IgD-negative memory B cell (primary cell): ENCODE measurements at regions not wholly inside any gene's neighbourhood (a gene's known extent, or its start where the extent isn't known, plus 50 kb on each side); places are given as distances from the start of the nearest gene placed in this dataset.
"Not testable (repeated sequence)": the region's sequence is repeated elsewhere in the genome, so short reads cannot be mapped to it uniquely, and the experiment has no call there.

ENCODE experiments used
- H3K27ac Mint-ChIP-seq, 3 donors: one replicate each; pipeline ENCODE4 v1.8.0; 2020 to 2022; ENCODE audit warnings: mild to moderate bottlenecking in 3 of 3, mixed read lengths in 3 of 3, moderate library complexity in 1 of 3
- H3K27me3 Mint-ChIP-seq: one replicate; pipeline ENCODE4 v1.8.0; 2021; ENCODE audit warnings: mixed read lengths
- H3K36me3 Mint-ChIP-seq: one replicate; pipeline ENCODE4 v1.8.0; 2020; ENCODE audit warnings: mild to moderate bottlenecking, mixed read lengths
- H3K4me1 Mint-ChIP-seq, 3 donors: one replicate each; pipeline ENCODE4 v1.8.0; 2020 to 2022; ENCODE audit warnings: mixed read lengths in 3 of 3, mild to moderate bottlenecking in 1 of 3
- H3K4me3 Mint-ChIP-seq, 4 donors: one replicate each; pipeline ENCODE4 v1.8.0; 2020 to 2022; ENCODE audit warnings: mild to moderate bottlenecking in 4 of 4, mixed read lengths in 4 of 4, moderate library complexity in 3 of 4
- H3K9me3 Mint-ChIP-seq, 3 donors: one replicate each; pipeline ENCODE4 v1.8.0; 2020 to 2021; ENCODE audit warnings: mixed read lengths in 3 of 3, mild to moderate bottlenecking in 1 of 3

DNA sequence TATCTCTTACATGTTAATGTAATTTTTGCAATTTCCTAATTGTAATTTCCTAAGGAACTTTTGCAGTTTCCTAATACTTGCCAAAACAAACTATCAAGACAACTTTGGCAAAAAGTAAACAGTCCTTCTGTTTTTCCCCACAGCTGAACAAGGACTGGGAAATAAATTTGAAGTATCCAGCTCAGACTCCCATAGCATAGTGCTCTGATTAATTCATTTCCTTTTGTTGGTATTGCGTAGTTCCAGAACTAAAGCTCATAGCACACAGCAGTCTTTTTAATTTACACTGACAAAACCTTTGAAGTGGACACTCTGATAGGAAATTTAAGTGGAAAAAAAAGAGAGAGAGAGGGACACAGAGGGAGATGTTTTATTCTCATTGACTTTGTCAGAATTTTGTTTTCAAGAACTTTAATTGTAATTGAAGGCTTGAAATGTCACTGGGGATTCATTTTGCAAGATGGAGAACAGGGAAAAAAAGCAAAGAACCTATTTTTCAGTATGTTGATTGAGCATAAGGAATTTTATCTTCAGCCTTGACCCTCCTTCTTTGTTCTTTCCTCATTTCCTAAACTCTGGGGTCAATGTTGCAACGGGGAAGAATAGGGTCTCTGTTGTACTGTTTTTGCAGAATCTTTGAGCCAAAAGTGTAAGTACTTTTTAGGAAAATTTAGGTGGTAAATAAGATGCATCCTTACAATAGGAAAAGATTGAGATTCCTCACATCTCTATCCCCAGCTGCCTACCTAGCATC, 232.2 kb upstream of the NPSR1 start:
- Mint-ChIP-seq H3K4me1 (no peaks in the 10 kb centered on the region), H3K36me3 (no peaks in the 10 kb centered on the region), H3K27ac (no peak overlapping the region), H3K9me3 (peaks cover 0 to 9% (median 4%) of the 10 kb centered on the region in 3 donors), H3K4me3 (no peak overlapping the region), H3K27me3 (no peaks in the 10 kb centered on the region)

DNA sequence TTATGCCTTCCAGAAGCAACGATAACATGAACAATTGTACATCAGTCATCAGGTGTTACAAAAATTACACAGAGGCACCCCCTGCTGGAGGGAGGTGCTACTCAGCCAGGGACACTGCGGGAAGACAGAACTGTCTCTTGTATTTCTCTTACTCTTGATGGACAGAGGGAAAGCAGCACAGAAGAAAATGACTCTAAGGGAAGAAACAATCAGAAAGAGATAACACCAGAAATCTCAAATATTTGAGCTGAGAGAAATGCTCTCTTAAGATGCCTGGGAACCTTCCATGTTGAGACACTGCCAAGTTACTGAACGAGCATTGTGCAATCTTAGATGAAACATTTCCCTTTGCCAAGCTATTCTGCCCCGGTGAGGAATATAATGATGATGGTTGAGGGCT, 227.6 kb upstream of the NPSR1 start:
- H3K27ac Mint-ChIP-seq: no peak overlapping the region
- no peaks in the 10 kb centered on the region for H3K4me1 Mint-ChIP-seq
- H3K9me3 Mint-ChIP-seq: peaks cover 4 to 11% (median 4%) of the 10 kb centered on the region in 3 donors
- H3K27me3 Mint-ChIP-seq: no peaks in the 10 kb centered on the region
- no peaks in the 10 kb centered on the region for H3K36me3 Mint-ChIP-seq
- no peak overlapping the region for H3K4me3 Mint-ChIP-seq

DNA sequence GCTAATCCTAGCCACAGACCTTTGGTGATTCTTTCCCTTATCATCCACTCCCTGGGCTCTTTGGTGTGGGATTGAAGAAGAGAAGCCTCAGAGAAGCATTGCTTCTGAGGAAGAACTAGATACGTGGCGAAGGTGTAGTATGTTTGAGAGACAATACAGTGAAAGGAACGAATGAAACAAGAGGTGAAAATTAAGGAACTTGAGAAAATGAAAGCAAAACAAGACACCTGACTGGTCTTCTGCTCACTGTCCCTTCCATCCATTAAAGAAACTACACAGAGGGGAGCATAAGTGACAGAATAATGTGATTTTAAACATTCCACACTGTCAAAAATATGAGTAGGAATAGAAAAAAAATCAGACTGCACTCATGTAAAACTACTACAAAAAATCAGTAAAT, 219.6 kb upstream of the NPSR1 start:
- H3K27me3 Mint-ChIP-seq: no peaks in the 10 kb centered on the region
- H3K9me3 Mint-ChIP-seq: peaks cover 1 to 11% (median 2%) of the 10 kb centered on the region in 3 donors
- no peaks in the 10 kb centered on the region for H3K36me3 Mint-ChIP-seq
- no peak overlapping the region for H3K4me3 Mint-ChIP-seq
- H3K4me1 Mint-ChIP-seq: no peaks in the 10 kb centered on the region
- H3K27ac Mint-ChIP-seq: no peak overlapping the region

GRCh38 chr7:34445653-34446052, 212.4 kb upstream of the NPSR1 start:
- Mint-ChIP-seq H3K27ac (no peak overlapping the region), H3K27me3 (no peaks in the 10 kb centered on the region), H3K9me3 (peaks cover 5 to 17% (median 8%) of the 10 kb centered on the region in 3 donors), H3K4me3 (no peak overlapping the region), H3K4me1 (no peaks in the 10 kb centered on the region), H3K36me3 (no peaks in the 10 kb centered on the region)

- H3K9me3 Mint-ChIP-seq: peaks cover 7 to 14% (median 8%) of the 10 kb centered on the region in 3 donors
- H3K4me3 Mint-ChIP-seq, H3K36me3 Mint-ChIP-seq, H3K4me1 Mint-ChIP-seq, H3K27me3 Mint-ChIP-seq, H3K27ac Mint-ChIP-seq: not testable (repeated sequence)
Measured at GRCh38 chr7:34448531-34448930, 209.5 kb upstream of the NPSR1 start.

GRCh38 chr7:34449765-34450164, 208.3 kb upstream of the NPSR1 start:
- H3K4me1 Mint-ChIP-seq: no peaks in the 10 kb centered on the region
- no peak overlapping the region for H3K27ac Mint-ChIP-seq
- no peaks in the 10 kb centered on the region for H3K27me3 Mint-ChIP-seq
- no peak overlapping the region for H3K4me3 Mint-ChIP-seq
- H3K36me3 Mint-ChIP-seq: no peaks in the 10 kb centered on the region
- H3K9me3 Mint-ChIP-seq: peaks cover 4 to 9% (median 7%) of the 10 kb centered on the region in 3 donors

- H3K4me1 Mint-ChIP-seq: no peaks in the 10 kb centered on the region
- no peak overlapping the region for H3K27ac Mint-ChIP-seq
- H3K36me3 Mint-ChIP-seq: no peaks in the 10 kb centered on the region
- H3K4me3 Mint-ChIP-seq: no peak overlapping the region
- no peaks in the 10 kb centered on the region for H3K27me3 Mint-ChIP-seq
- peaks cover 2 to 4% (median 2%) of the 10 kb centered on the region in 3 donors for H3K9me3 Mint-ChIP-seq
Measured at GRCh38 chr7:34451183-34451582, 206.8 kb upstream of the NPSR1 start.

DNA sequence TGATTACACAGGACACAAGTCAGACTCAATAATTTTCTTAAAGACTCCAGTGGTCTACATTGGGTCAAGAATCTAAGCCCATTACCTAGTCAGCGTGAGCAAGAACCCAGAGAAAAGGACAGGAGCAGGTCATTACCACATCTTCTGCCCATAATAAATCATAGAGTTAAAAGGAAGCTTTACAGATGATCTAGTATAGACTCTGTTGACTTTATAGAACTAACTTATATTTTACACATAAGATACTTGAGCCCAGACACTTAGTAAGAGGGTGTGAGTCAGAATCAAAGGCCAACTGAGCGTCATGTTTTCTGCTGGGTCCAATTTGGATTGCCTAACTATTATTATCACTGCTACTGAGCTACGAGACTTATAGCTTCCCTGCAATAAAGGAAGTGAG, 206.1 kb upstream of the NPSR1 start:
- Mint-ChIP-seq H3K27me3 (no peaks in the 10 kb centered on the region), H3K4me3 (no peak overlapping the region), H3K4me1 (no peaks in the 10 kb centered on the region), H3K27ac (no peak overlapping the region), H3K9me3 (peaks cover 2 to 4% (median 2%) of the 10 kb centered on the region in 3 donors), H3K36me3 (no peaks in the 10 kb centered on the region)

DNA sequence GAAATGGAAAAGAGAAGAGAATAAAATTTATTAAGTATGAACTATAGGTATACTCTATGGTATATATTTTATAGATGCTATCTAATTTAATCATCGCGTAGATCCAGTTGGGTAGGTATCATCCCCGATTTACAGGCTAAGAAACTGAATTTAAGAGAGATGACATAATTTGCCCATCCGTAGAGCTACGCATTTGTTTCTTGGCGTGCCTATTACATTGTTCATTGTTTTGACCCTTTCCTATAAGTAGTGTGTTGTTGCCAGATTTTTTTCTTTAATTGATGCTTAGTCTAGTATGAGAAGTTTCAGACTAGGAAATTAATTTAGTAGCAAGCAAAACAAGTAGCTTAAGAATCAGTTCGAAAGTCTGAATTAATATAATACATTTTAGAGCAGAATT, 205.7 kb upstream of the NPSR1 start:
- Mint-ChIP-seq H3K27me3 (no peaks in the 10 kb centered on the region), H3K27ac (no peak overlapping the region), H3K36me3 (no peaks in the 10 kb centered on the region), H3K4me3 (no peak overlapping the region), H3K9me3 (peaks cover 2 to 4% (median 2%) of the 10 kb centered on the region in 3 donors), H3K4me1 (no peaks in the 10 kb centered on the region)

DNA sequence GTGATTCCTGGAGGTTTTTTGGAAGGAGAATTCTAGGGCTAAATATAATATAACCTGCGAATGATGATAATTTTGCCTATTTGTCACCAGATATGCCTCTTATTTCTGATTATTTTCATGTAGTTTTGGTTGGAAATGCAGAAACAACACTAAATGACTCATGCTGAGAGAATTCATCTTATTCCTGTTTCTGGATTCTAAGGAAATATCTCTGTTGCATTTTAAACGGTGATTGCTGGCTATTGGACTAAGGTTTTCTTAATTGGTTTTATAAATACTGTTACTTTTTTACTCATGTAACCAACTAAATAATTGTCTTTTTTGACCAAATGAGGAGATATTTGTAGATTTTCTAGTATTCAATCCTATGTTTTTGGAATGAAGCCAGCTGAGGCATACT, 204.9 kb upstream of the NPSR1 start:
- Mint-ChIP-seq H3K27ac (no peak overlapping the region), H3K27me3 (no peaks in the 10 kb centered on the region), H3K9me3 (peaks cover 2 to 3% (median 2%) of the 10 kb centered on the region in 3 donors), H3K36me3 (no peaks in the 10 kb centered on the region), H3K4me1 (no peaks in the 10 kb centered on the region), H3K4me3 (no peak overlapping the region)

DNA sequence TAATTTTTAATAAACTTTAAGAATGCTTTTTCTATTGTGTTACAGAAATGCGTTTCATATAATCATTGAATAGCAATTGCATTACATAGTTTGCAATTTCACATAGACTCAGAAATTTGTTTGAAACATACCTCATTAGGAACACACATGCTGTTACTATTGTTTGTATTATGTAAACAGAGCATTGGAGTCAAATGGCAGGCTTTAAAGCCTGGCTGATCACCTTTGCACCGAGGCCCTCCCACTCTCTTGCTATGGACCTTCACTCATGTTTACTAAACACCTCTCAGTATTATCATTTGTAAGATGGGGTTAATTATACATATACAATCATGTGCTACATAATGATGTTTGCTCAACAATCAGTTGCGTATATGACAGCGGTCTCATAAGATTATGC, 203.6 kb upstream of the NPSR1 start:
- no peaks in the 10 kb centered on the region for H3K36me3 Mint-ChIP-seq
- no peaks in the 10 kb centered on the region for H3K27me3 Mint-ChIP-seq
- H3K27ac Mint-ChIP-seq: no peak overlapping the region
- H3K9me3 Mint-ChIP-seq: peaks cover 0 to 2% (median 0%) of the 10 kb centered on the region in 3 donors
- H3K4me1 Mint-ChIP-seq: no peaks in the 10 kb centered on the region
- no peak overlapping the region for H3K4me3 Mint-ChIP-seq

DNA sequence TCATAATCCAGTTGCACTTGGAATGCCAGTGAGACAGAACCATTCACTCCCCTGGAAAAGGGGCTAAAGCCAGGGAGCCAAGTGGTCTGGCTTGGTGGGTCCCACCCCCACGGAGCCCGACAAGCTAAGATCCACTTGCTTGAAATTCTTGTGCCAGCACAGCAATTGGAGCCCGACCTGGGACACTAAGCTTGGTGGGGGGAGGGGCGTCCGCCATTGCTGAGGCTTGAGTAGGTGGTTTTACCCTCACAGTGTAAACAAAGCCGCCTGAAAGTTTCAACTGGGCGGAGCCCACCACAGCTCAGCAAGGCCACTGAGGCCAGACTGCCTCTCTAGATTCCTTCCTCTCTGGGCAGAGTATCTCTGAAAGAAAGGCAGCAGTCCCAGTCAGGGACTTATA, 200.7 kb upstream of the NPSR1 start:
- H3K4me3 Mint-ChIP-seq: no peak overlapping the region
- no peaks in the 10 kb centered on the region for H3K27me3 Mint-ChIP-seq
- H3K9me3 Mint-ChIP-seq: peaks cover 5 to 18% (median 6%) of the 10 kb centered on the region in 3 donors
- H3K4me1 Mint-ChIP-seq: no peaks in the 10 kb centered on the region
- no peaks in the 10 kb centered on the region for H3K36me3 Mint-ChIP-seq
- no peak overlapping the region for H3K27ac Mint-ChIP-seq

DNA sequence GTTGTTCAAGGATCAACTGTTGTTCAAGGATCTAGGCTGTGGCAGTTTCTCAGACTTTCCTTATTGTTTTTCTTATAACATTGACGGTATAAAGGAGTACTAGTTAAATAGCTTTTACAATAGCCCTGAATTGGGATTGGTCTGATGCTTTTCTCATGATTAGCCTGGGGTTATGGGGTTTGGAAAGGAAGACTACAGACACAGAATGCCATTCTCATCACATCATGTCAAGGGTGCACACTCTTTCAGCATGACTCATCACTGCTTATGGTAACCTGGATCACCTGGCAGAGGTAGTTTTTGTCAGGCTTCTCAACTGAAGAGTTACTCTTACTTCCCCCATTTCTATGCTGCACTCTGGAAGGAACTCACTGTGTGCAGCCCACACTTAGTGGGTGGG, 194.2 kb upstream of the NPSR1 start:
- Mint-ChIP-seq H3K27me3 (no peaks in the 10 kb centered on the region), H3K27ac (no peak overlapping the region)

GRCh38 chr7:34471844-34472243, 186.2 kb upstream of the NPSR1 start:
- Mint-ChIP-seq H3K4me3 (no peak overlapping the region), H3K4me1 (peaks cover 0 to 1% (median 0%) of the 10 kb centered on the region in 3 donors), H3K9me3 (peaks cover 4 to 25% (median 6%) of the 10 kb centered on the region in 3 donors), H3K36me3 (peaks cover 3% of the 10 kb centered on the region), H3K27me3 (no peaks in the 10 kb centered on the region), H3K27ac (no peak overlapping the region)

More for the DNA sequence above, 194.2 kb upstream of the NPSR1 start:
- Mint-ChIP-seq H3K36me3 (no peaks in the 10 kb centered on the region), H3K4me1 (no peaks in the 10 kb centered on the region), H3K4me3 (no peak overlapping the region), H3K9me3 (peaks cover 6 to 29% (median 10%) of the 10 kb centered on the region in 3 donors)

DNA sequence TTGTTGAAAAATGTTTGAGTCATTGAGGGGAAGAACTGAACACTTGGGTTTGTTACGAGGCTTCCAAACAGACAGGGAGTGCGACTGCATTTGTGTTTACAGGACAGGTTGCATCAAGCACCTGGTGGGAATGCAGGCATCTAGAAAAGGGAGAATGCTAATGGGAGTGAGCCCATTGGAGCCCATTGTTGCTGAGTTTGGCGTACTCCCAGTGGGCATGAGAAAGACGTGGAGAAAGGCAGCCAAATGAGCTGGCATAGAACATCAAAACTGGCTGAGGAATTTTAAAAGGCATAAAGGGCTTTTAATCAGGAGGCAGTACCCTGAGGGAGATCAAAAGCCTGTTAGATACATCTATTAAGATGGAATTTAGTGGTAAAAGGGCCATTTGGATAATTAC, 171.6 kb upstream of the NPSR1 start:
- Mint-ChIP-seq H3K36me3 (peaks cover 2% of the 10 kb centered on the region), H3K4me3 (no peak overlapping the region), H3K9me3 (peaks cover 2 to 20% (median 7%) of the 10 kb centered on the region in 3 donors), H3K27me3 (no peaks in the 10 kb centered on the region), H3K4me1 (no peaks in the 10 kb centered on the region), H3K27ac (no peak overlapping the region)

GRCh38 chr7:34487391-34488115, 170.5 kb upstream of the NPSR1 start:
- H3K9me3 Mint-ChIP-seq: peaks cover 2 to 22% (median 7%) of the 10 kb centered on the region in 3 donors
- peaks cover 2% of the 10 kb centered on the region for H3K36me3 Mint-ChIP-seq
- H3K27ac Mint-ChIP-seq: peak overlapping the region in 1 of 3 donors; percentile 4

More at GRCh38 chr7:34487391-34488115, 170.5 kb upstream of the NPSR1 start:
- H3K4me3 Mint-ChIP-seq: no peak overlapping the region
- H3K4me1 Mint-ChIP-seq: no peaks in the 10 kb centered on the region
- no peaks in the 10 kb centered on the region for H3K27me3 Mint-ChIP-seq
